ENCODE measurements at regions not wholly inside any gene's neighbourhood (a gene's known extent, or its start where the extent isn't known, plus 50 kb on each side); places are given as distances from the start of the nearest gene placed in this dataset.
"Not testable (repeated sequence)": the region's sequence is repeated elsewhere in the genome, so short reads cannot be mapped to it uniquely, and the experiment has no call there.

GRCh38 chr14:84483072-84483420 is 1046.9 kb upstream of the FLRT2 start:
- H3K27me3 ChIP-seq (ENCODE audit: control insufficient read depth in 2 of 2, insufficient read depth in 1 of 2, low read length in 1 of 2), result no peaks in the 10 kb centered on the region
- no peak overlapping the region for H3K4me3 ChIP-seq (ENCODE audit: low read length in 2 of 2)
- no peak overlapping the region for H3K27ac ChIP-seq (ENCODE audit: low read depth in 1 of 2, low read length in 1 of 2)
- H3K4me1 ChIP-seq (ENCODE audit: control insufficient read depth in 2 of 2, insufficient read depth in 2 of 2, low read length in 2 of 2), result no peaks in the 10 kb centered on the region
- no peaks in the 10 kb centered on the region for H3K9me3 ChIP-seq (ENCODE audit: control insufficient read depth in 2 of 2, insufficient read depth in 1 of 2, low read length in 1 of 2)
- WGBS, result 92% methylated on average over 6 of the region's 6 CpGs
- no peaks in the 10 kb centered on the region for H3K36me3 ChIP-seq (ENCODE audit: control insufficient read depth in 2 of 2, insufficient read depth in 2 of 2, low read length in 1 of 2)
- no peak for DNase-seq (ENCODE audit: low read depth in 6 of 9, low spot score in 9 of 9)

DNA sequence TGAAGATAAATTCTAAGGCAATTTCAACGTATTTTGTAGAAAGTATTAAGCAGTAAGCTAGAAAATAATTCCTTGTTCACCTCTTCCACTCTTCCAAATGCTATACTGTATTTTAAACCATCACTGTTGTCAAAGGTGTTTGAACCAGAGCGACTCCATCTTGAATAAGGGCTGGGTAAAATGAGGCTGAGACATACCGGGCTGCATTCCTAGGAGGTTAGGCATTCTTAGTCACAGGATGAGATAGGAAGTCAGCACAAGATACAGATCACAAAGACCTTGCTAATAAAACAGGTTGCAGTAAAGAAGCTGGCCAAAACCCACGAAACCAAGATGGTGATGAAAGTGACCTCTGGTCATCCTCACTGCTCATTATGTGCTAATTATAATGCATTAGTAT is 1045.7 kb upstream of the FLRT2 start:
- WGBS, result 87% methylated on average over 4 of the region's 4 CpGs
- not testable (repeated sequence) for DNase-seq (ENCODE audit: low read depth in 6 of 9, low spot score in 9 of 9); H3K4me3 ChIP-seq (ENCODE audit: low read length in 2 of 2); H3K4me1 ChIP-seq (ENCODE audit: control insufficient read depth in 2 of 2, insufficient read depth in 2 of 2, low read length in 2 of 2); H3K36me3 ChIP-seq (ENCODE audit: control insufficient read depth in 2 of 2, insufficient read depth in 2 of 2, low read length in 1 of 2); H3K27ac ChIP-seq (ENCODE audit: low read depth in 1 of 2, low read length in 1 of 2); H3K27me3 ChIP-seq (ENCODE audit: control insufficient read depth in 2 of 2, insufficient read depth in 1 of 2, low read length in 1 of 2); H3K9me3 ChIP-seq (ENCODE audit: control insufficient read depth in 2 of 2, insufficient read depth in 1 of 2, low read length in 1 of 2)

DNA sequence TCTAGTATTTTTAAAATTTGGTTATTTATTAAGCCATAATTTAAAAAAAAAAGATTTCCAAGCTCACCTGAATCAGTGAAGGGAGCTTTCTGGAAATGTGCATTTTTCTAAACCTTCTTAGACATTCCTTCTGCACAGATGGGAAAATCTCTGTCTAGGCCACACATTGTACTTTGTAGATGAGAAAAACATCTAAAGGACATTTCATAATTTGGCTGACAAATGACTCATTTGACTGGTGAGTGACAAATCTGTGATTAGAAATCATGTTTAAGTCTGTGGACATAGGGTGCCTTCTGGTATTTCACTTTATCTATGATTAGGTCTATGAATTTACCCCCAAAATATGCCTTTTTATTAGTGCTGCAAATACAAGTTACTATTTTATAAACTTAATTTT is 1044.9 kb upstream of the FLRT2 start:
- no peaks in the 10 kb centered on the region for H3K4me1 ChIP-seq (ENCODE audit: control insufficient read depth in 2 of 2, insufficient read depth in 2 of 2, low read length in 2 of 2)
- H3K27ac ChIP-seq (ENCODE audit: low read depth in 1 of 2, low read length in 1 of 2), result no peak overlapping the region
- H3K4me3 ChIP-seq (ENCODE audit: low read length in 2 of 2), result no peak overlapping the region
- no peaks in the 10 kb centered on the region for H3K36me3 ChIP-seq (ENCODE audit: control insufficient read depth in 2 of 2, insufficient read depth in 2 of 2, low read length in 1 of 2)
- DNase-seq (ENCODE audit: low read depth in 6 of 9, low spot score in 9 of 9), result no peak
- no peaks in the 10 kb centered on the region for H3K9me3 ChIP-seq (ENCODE audit: control insufficient read depth in 2 of 2, insufficient read depth in 1 of 2, low read length in 1 of 2)
- H3K27me3 ChIP-seq (ENCODE audit: control insufficient read depth in 2 of 2, insufficient read depth in 1 of 2, low read length in 1 of 2), result no peaks in the 10 kb centered on the region

GRCh38 chr14:84490081-84490480 is 1039.9 kb upstream of the FLRT2 start:
- H3K9me3 ChIP-seq (ENCODE audit: control insufficient read depth in 2 of 2, insufficient read depth in 1 of 2, low read length in 1 of 2), result peaks cover under 1 to 4% of the 10 kb centered on the region in 2 donors
- DNase-seq (ENCODE audit: low read depth in 6 of 9, low spot score in 9 of 9), result no peak
- no peaks in the 10 kb centered on the region for H3K27me3 ChIP-seq (ENCODE audit: control insufficient read depth in 2 of 2, insufficient read depth in 1 of 2, low read length in 1 of 2)
- no peak overlapping the region for H3K27ac ChIP-seq (ENCODE audit: low read depth in 1 of 2, low read length in 1 of 2)
- no peaks in the 10 kb centered on the region for H3K4me1 ChIP-seq (ENCODE audit: control insufficient read depth in 2 of 2, insufficient read depth in 2 of 2, low read length in 2 of 2)
- no peak overlapping the region for H3K4me3 ChIP-seq (ENCODE audit: low read length in 2 of 2)
- WGBS, result 83% methylated on average over 2 of the region's 2 CpGs
- no peaks in the 10 kb centered on the region for H3K36me3 ChIP-seq (ENCODE audit: control insufficient read depth in 2 of 2, insufficient read depth in 2 of 2, low read length in 1 of 2)

GRCh38 chr14:84492685-84493084 is 1037.3 kb upstream of the FLRT2 start:
- Histone ChIP-seq H3K36me3 (ENCODE audit: control insufficient read depth in 2 of 2, insufficient read depth in 2 of 2, low read length in 1 of 2) (no peaks in the 10 kb centered on the region), H3K4me1 (ENCODE audit: control insufficient read depth in 2 of 2, insufficient read depth in 2 of 2, low read length in 2 of 2) (no peaks in the 10 kb centered on the region), H3K4me3 (ENCODE audit: low read length in 2 of 2) (no peak overlapping the region), H3K9me3 (ENCODE audit: control insufficient read depth in 2 of 2, insufficient read depth in 1 of 2, low read length in 1 of 2) (peaks cover 2 to 10% of the 10 kb centered on the region in 2 donors), H3K27ac (ENCODE audit: low read depth in 1 of 2, low read length in 1 of 2) (no peak overlapping the region), H3K27me3 (ENCODE audit: control insufficient read depth in 2 of 2, insufficient read depth in 1 of 2, low read length in 1 of 2) (no peaks in the 10 kb centered on the region)
- no peak for DNase-seq (ENCODE audit: low read depth in 6 of 9, low spot score in 9 of 9)

DNA sequence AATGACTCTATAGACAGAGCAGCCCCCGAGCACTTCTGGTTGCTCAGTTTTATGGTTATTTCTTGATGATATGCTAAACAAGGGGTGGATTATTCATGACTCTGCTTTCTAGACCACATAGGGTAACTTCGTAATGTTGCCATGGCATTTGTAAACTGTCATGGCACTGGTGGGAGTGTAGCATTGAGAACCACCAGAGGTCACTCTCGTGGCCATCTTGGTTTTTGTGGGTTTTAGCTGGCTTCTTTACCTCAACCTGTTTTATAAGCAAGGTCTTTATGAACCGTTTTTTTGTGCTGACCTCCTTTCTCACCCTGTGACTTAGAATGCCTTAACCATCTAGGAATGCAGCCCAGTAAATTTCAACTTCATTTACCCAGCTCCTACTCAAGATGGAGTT is 1036.2 kb upstream of the FLRT2 start:
- no peak for DNase-seq (ENCODE audit: low read depth in 6 of 9, low spot score in 9 of 9)
- 82% methylated on average over 4 of the region's 4 CpGs for WGBS
- Histone ChIP-seq H3K27ac (ENCODE audit: low read depth in 1 of 2, low read length in 1 of 2) (no peak overlapping the region), H3K4me3 (ENCODE audit: low read length in 2 of 2) (no peak overlapping the region), H3K27me3 (ENCODE audit: control insufficient read depth in 2 of 2, insufficient read depth in 1 of 2, low read length in 1 of 2) (no peaks in the 10 kb centered on the region), H3K9me3 (ENCODE audit: control insufficient read depth in 2 of 2, insufficient read depth in 1 of 2, low read length in 1 of 2) (peaks cover 2 to 10% of the 10 kb centered on the region in 2 donors), H3K36me3 (ENCODE audit: control insufficient read depth in 2 of 2, insufficient read depth in 2 of 2, low read length in 1 of 2) (no peaks in the 10 kb centered on the region), H3K4me1 (ENCODE audit: control insufficient read depth in 2 of 2, insufficient read depth in 2 of 2, low read length in 2 of 2) (no peaks in the 10 kb centered on the region)

DNA sequence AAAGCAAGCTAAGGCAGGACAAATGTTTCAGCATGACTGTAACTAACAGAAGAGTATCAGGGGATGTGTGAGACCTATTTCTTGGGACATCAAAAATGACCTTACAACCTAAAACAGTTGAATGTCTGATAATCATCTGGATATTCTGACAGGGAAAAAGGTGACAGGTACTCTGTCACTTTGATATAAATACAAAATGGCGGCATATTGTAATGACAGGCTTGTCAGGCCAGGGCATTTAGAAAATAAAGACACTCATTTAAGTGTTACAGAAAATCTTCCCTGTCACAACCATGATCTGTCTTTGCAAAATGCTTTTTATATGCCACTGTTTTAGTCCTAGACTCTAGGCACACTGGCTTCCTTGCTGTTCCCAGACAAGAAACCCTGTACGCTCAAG is 1033.3 kb upstream of the FLRT2 start:
- no peaks in the 10 kb centered on the region for H3K27me3 ChIP-seq (ENCODE audit: control insufficient read depth in 2 of 2, insufficient read depth in 1 of 2, low read length in 1 of 2)
- WGBS, result 96% methylated on average over 2 of the region's 2 CpGs
- no peak for DNase-seq (ENCODE audit: low read depth in 6 of 9, low spot score in 9 of 9)
- H3K4me1 ChIP-seq (ENCODE audit: control insufficient read depth in 2 of 2, insufficient read depth in 2 of 2, low read length in 2 of 2), result no peaks in the 10 kb centered on the region
- H3K36me3 ChIP-seq (ENCODE audit: control insufficient read depth in 2 of 2, insufficient read depth in 2 of 2, low read length in 1 of 2), result no peaks in the 10 kb centered on the region
- no peak overlapping the region for H3K27ac ChIP-seq (ENCODE audit: low read depth in 1 of 2, low read length in 1 of 2)
- peaks cover 2 to 10% of the 10 kb centered on the region in 2 donors for H3K9me3 ChIP-seq (ENCODE audit: control insufficient read depth in 2 of 2, insufficient read depth in 1 of 2, low read length in 1 of 2)
- H3K4me3 ChIP-seq (ENCODE audit: low read length in 2 of 2), result no peak overlapping the region

- H3K4me3 ChIP-seq (ENCODE audit: low read length in 2 of 2); H3K36me3 ChIP-seq (ENCODE audit: control insufficient read depth in 2 of 2, insufficient read depth in 2 of 2, low read length in 1 of 2); H3K27ac ChIP-seq (ENCODE audit: low read depth in 1 of 2, low read length in 1 of 2); H3K27me3 ChIP-seq (ENCODE audit: control insufficient read depth in 2 of 2, insufficient read depth in 1 of 2, low read length in 1 of 2); DNase-seq (ENCODE audit: low read depth in 6 of 9, low spot score in 9 of 9); H3K4me1 ChIP-seq (ENCODE audit: control insufficient read depth in 2 of 2, insufficient read depth in 2 of 2, low read length in 2 of 2); H3K9me3 ChIP-seq (ENCODE audit: control insufficient read depth in 2 of 2, insufficient read depth in 1 of 2, low read length in 1 of 2): not testable (repeated sequence)
- WGBS, result 96% methylated on average over 18 of the region's 18 CpGs
Observed at GRCh38 chr14:84512823-84513222, 1017.1 kb upstream of the FLRT2 start.

DNA sequence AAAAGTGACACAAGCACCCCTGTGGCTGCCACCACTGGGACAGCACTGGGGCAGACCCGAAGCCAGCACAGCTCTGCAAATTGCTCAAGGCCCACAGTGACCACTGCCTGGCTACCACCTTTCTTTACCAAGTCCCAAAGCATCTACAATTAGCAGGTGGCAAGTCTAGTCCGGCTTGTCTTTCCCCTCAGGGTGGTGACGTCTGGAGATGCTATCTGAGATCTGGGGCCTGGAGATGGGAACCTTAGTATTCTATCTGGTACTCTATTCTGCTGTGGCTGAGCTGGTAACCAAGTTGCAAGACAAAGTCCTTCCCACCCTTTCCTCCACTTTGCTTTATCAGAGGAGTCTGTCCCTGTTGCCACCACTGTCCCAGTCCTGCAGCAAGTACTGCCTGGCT is 1010.1 kb upstream of the FLRT2 start:
- 95% methylated on average over 3 of the region's 3 CpGs for WGBS
- DNase-seq (ENCODE audit: low read depth in 6 of 9, low spot score in 9 of 9), result no peak
- H3K4me3 ChIP-seq (ENCODE audit: low read length in 2 of 2), result no peak overlapping the region
- no peaks in the 10 kb centered on the region for H3K9me3 ChIP-seq (ENCODE audit: control insufficient read depth in 2 of 2, insufficient read depth in 1 of 2, low read length in 1 of 2)
- H3K36me3 ChIP-seq (ENCODE audit: control insufficient read depth in 2 of 2, insufficient read depth in 2 of 2, low read length in 1 of 2), result no peaks in the 10 kb centered on the region
- no peak overlapping the region for H3K27ac ChIP-seq (ENCODE audit: low read depth in 1 of 2, low read length in 1 of 2)
- no peaks in the 10 kb centered on the region for H3K4me1 ChIP-seq (ENCODE audit: control insufficient read depth in 2 of 2, insufficient read depth in 2 of 2, low read length in 2 of 2)
- no peaks in the 10 kb centered on the region for H3K27me3 ChIP-seq (ENCODE audit: control insufficient read depth in 2 of 2, insufficient read depth in 1 of 2, low read length in 1 of 2)

- H3K36me3 ChIP-seq (ENCODE audit: control insufficient read depth in 2 of 2, insufficient read depth in 2 of 2, low read length in 1 of 2), result no peaks in the 10 kb centered on the region
- H3K27ac ChIP-seq (ENCODE audit: low read depth in 1 of 2, low read length in 1 of 2), result no peak overlapping the region
- no peak for DNase-seq (ENCODE audit: low read depth in 6 of 9, low spot score in 9 of 9)
- no peaks in the 10 kb centered on the region for H3K4me1 ChIP-seq (ENCODE audit: control insufficient read depth in 2 of 2, insufficient read depth in 2 of 2, low read length in 2 of 2)
- no peaks in the 10 kb centered on the region for H3K9me3 ChIP-seq (ENCODE audit: control insufficient read depth in 2 of 2, insufficient read depth in 1 of 2, low read length in 1 of 2)
- H3K4me3 ChIP-seq (ENCODE audit: low read length in 2 of 2), result no peak overlapping the region
- H3K27me3 ChIP-seq (ENCODE audit: control insufficient read depth in 2 of 2, insufficient read depth in 1 of 2, low read length in 1 of 2), result no peaks in the 10 kb centered on the region
- WGBS, result 93% methylated on average over 1 of the region's 1 CpG
Observed at GRCh38 chr14:84520711-84521338, 1009.1 kb upstream of the FLRT2 start.

All from thymus (tissue), 11 donors.